Activated CD4-positive, alpha-beta T cell treated with anti-CD3 and anti-CD28 coated beads for 1 hour (primary cell): ENCODE measurements at regions not wholly inside any gene's neighbourhood (a gene's known extent, or its start where the extent isn't known, plus 50 kb on each side); places are given as distances from the start of the nearest gene placed in this dataset.
"Not testable (repeated sequence)": the region's sequence is repeated elsewhere in the genome, so short reads cannot be mapped to it uniquely, and the experiment has no call there.

ENCODE experiments used
- DNase-seq: peaks from one replicate; pipeline ENCODE4 v3.0.0-alpha.2; 2020

DNA sequence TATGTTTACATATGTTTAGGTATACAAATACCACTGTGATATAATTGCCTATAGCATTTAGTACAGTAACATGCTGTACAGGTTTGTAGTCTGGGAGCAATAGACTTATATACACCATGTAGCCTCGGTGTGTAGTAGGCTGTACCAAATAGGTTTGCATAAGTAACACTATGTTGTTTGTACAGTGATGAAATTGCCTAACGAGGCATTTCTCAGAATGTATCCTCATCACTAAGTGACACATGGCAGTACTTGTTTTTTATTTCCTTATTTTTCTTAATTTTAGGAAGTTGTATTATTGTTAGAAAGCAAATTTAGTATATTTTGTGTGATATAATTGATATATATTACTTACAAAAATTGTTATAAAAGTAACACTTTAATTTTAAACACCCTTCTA is 840.9 kb downstream of the LTN1 start:
- DNase-seq = no peak

DNA sequence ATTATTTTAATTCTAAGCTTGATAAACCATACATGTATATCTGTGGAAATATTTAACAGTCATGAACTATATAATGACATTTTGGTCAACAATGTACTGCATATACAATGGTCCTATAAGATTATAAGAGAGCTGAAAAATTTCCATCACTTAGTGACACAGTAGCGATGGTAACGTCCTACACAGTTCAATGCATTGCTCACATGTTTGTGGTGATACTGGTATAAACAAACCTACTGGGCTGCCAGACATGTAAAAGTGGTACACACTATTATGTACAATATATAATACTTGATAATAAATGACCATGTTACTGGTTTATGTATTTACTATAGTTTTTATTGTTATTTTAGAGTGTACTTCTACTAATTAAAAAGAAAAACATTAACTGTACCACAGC is 841.9 kb downstream of the LTN1 start:
- DNase-seq = no peak

GRCh38 chr21:28148400-28149064 is 844.1 kb downstream of the LTN1 start:
- DNase-seq = no peak

GRCh38 chr21:28144653-28145052 is 848.0 kb downstream of the LTN1 start:
- DNase-seq = no peak

DNA sequence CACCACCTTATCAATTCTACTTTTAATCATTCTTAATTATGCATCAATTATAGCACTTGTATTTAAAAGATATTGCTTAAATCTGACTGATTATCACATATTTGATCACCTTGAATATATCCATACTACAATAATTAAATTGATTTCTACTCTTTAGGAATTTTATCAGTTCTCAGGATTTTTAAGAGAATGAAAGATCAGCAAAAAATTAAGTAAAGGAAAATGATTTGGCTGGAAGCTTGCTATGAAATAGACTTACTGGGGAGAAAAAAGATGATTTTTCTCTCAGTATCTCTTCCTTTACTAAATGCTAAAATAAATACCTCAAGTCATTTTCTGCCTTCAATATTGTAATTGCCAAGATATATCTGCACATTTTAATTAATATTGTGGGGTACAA is 848.6 kb downstream of the LTN1 start:
- no peak for DNase-seq

DNA sequence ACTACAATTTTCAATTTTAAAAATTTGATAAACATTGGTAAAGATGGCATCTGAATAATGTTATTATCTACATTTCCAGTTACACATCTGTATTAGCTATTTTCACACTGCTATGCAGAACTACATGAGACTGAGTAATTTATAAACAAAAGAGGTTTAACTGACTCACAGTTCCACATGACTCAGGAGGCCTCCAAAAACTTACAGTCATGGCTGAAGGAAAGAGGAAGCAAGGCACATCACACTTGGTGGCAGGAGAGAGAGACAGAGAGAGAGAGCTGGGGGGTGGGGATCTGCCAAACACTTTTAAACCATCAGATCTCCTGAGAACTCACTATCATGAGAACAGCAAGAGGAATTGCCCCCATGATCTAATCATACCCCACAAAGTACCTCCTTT is 850.0 kb downstream of the LTN1 start:
- DNase-seq = no peak

DNA sequence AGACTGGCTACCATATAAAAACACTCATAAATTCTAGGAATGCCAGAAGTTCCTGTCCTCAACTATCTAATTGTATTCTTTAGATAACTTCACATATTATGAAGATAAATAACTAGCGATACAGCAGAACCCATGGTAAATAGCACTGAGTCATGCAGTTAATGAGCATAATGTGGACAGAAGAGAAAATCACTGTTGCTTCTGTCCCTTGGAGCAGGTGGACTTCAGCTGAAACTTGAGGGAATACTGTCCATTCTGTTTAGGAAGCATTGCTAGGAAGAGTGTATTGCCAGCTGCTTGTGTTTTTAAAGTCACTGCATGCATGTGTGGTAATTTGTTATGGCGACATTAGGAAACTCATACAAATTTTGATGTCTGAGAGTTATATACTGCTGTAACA is 854.4 kb downstream of the LTN1 start:
- no peak for DNase-seq

DNA sequence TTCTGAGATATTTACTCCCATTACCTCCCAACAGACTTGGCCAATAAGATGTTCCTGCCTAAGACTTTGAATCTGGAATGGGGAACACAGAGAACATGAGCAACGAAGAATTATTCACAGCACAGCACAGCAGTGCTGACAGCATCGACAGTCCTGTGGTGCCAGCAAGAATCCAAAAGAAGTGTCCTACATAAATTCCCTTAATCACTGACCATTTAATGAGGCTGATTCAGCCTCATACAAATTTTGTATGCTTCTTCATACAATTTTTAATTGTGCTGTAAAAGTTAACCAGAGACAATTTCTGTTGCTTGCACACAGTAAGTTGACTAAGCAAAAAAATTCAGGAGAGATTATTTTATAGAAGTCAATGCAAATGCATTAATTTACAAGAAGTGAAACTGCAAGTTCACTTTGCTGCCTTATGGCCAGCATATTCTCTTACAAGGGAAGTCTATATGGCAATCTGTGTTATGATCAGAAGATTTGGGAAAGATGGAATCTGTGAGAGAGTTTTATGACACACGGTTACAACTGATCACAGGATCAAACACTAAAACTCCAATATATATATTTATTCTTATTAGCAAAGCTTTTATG is 855.9 kb downstream of the LTN1 start:
- no peak for DNase-seq

- no peak for DNase-seq
Measured at GRCh38 chr21:28135646-28136045, 857.0 kb downstream of the LTN1 start.

- DNase-seq = no peak
Measured at GRCh38 chr21:28133116-28133515, 859.6 kb downstream of the LTN1 start.

DNA sequence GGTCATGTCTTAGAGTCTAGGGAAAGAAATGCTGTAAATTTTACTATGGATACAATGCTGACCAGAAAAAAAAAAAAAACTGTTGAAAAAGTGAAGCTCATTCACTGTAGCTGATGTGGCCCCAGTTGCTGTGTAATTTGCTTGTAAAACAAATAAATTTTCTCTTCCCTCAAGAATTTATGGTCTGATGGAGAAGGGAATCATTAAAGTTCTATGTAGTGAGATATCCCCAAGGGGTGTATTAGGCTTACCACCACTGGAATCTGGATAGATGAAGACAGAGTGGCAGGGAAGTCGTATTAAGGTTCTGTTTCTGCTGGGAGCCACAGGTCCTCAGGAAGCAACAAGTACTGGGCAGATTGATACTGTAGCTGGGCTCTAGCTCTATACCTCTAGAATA is 860.0 kb downstream of the LTN1 start:
- no peak for DNase-seq

DNA sequence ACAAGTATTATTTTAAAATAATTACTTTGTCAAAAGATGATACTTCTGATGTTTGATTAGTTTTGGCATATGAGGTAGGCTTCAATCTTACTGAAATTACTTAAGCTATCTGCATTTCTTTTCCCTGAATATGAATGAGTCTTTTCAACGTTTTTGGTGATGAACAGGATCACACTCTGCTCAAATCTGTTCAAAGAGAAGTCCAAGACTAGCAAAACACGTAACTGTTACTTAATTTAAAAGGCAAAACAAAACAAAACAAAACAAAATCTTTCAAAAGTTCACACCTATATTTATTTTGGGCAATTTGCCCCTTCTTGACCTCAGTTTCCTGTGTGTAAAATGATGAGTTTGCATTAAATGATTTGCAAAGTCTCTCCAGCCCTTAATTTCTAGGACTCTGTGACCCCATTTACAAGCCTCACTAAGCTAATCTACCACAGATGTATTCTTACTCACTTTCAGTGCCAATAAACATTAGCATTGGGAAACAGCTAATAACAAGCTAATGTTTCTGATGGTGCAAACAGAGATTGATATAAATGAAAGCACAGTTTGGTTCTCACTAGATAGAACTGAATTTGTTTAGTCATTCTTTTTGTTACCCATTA is 865.4 kb downstream of the LTN1 start:
- no peak for DNase-seq

DNA sequence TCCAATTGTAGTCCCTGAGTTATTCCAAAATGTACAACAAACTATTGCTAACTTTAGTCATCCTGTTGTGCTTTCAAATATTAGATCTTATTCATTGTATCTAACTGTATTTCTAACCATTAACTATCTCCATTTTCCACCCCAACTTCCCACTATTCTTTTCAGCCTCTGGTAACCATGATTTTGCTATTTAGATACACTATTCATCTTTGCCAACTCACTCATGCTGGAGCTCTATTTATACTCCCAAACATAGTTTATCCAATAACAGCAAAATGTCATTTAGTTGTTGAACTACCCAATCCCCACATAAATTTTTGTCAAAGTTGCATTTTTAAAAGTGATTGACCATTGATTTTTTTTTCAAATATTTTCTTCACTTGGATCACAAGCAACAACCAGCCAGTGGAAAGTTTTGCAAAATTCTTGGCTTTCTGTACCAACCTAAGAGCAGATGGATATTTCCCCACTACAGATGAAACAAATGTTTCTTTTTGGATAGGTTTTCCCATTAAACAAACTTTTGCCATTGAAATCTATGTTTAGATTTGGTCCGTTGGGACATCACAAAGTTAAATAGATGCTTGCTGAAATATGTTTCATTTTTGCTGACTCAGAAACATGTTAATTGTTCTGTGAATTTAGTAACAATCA is 866.0 kb downstream of the LTN1 start:
- DNase-seq = no peak

- no peak for DNase-seq
Measured at GRCh38 chr21:28124541-28124940, 868.1 kb downstream of the LTN1 start.

GRCh38 chr21:28118570-28118969 is 874.1 kb downstream of the LTN1 start:
- no peak for DNase-seq

DNA sequence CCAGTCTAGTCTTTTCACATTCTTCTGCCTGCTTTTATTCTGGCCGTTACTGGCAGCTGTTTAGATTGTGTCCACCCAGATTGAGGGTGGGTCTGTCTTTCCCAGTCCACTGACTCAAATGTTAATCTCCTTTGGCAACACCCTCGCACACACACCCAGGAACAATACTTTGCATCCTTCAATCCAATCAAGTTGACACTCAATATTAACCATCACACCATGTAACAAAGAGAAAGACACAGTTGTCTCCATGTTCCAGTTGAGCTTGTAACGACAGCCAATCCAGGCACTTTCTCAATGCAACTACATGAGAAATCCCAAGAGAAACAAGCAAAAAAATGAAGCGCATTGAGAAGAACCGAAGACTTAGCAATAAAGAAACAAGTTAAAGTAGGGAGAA is 877.7 kb downstream of the LTN1 start:
- not testable (repeated sequence) for DNase-seq

- DNase-seq = no peak
Measured at GRCh38 chr21:28113718-28114117, 879.0 kb downstream of the LTN1 start.

DNA sequence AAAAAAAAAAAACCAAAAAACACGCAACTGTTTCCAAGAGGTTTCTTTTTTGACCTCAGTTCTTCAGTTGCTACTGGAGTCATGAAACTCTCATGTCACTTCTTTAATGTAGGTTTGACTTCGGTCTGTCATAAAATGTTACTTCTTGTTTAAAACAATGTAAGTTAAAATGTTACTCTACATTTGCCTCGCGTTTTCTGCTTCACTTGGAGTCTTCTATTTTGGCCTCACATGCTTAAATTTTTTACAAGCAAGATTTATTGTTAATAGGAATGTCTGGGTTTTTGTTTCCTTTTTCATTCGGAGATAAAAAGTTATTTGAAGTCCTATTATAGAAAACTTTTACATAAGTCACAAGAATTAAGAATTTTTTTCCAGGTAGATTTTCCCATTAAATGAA is 880.2 kb downstream of the LTN1 start:
- no peak for DNase-seq

DNA sequence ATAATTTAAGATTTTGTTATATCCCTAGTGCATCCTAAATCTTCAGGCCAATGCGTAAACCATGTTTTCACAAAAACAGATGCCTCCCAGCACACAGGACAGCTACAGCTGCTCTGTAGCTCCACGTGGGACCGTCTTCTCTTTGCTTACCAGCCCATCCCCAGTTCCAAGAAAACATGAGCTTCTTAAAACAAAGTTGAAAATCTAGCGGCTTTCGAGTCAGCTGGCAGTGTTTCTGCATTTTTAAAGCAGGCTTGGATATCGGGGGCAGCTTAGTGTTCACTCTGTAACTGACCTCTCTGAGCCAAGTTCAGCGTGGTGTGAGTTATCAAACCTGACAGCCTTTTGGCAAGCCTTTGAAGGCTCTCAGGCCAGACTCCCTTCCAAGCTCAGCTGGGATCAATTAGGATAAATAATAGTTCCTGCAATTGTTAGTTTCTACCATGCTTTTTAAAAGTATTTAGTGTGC is 881.5 kb downstream of the LTN1 start:
- DNase-seq = no peak

- no peak for DNase-seq
Measured at GRCh38 chr21:28110716-28111115, 882.0 kb downstream of the LTN1 start.

DNA sequence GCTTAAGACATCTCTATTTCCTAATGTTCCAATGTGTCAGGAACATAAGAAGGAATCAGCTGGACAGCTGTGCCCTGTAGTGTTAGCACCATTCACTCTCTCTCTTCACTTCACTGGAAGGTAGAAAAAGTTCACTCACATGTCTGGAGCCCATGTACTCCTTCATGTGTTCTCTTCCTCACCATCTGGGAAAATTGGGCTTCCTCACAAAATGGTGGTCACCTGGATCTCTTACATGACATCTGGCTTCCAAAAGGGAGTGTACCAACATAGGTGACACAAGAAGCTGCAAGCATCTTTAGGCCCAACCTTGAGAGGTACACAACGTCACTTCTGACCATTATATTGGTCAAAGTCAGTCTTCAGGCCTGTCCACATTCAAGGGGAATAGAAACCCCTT is 882.6 kb downstream of the LTN1 start:
- no peak for DNase-seq

- no peak for DNase-seq
Measured at GRCh38 chr21:28106370-28106890, 886.2 kb downstream of the LTN1 start.

DNA sequence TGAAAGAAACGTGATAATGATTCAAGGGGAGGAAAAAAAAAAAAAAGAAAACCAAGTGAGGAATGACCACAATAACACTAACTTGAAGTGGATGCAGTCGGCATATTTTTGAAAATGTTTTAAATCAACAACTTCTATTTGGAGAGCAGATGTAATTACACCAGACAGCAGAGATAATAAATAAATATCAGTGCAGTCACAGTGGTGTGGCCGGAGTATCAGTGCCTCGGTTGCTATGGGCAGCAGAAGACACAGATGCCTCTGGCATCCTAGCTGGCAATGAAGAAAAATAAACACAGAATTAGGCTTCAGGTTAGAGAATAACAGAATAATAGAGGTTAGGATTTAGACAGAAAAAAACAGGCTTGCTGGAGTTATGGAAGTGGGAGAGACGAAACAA is 888.3 kb downstream of the LTN1 start:
- no peak for DNase-seq

DNA sequence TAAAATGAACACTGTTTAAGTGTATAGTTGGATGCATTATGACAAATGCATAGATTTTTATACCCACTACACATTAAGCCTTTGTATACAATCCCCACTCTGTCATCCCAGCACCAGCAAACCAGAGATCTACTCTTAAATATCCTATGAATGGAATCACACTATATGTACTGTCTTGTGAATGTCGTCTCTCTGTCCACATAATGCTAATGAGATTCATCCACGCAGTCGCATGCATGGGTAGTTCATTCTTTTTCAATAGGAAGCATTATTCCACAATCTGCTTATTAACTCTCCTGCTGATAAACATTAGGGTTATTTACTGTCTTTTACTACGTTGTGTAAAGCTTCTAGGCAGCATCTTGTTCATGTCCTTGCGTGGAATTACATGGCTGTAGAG is 892.3 kb downstream of the LTN1 start:
- DNase-seq = no peak
